ENCODE measurements at regions not wholly inside any gene's neighbourhood (a gene's known extent, or its start where the extent isn't known, plus 50 kb on each side); places are given as distances from the start of the nearest gene placed in this dataset.

DNA sequence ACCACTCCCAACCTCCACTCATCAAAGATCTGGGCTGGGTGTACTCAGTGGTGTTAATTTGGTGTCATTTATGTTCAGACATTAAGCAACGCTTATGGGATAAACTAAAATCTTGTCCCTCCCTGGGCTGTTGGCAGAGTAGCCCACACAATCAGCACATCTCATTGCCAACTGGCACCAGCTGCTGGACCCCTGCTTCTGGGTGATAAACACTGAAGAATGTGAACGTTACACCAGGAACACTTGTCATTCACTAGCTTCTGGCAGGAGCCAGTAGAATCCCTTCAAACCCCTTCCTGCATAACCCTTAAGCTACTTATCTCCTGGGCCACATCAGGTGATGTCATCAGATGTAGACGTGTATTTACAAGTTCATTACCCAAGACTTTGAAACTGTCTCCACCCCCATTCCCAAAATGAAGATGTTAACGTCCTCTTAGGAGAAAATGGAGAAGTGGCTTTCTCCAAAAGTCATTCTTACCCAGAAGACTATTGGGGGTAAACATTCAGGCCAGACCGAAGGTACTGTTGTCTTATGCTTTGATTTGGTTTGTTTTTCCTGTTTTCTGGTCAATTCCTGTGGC lies 107.8 kb upstream of the CD93 start:
- H3K9me3 ChIP-seq (ENCODE audit: insufficient read depth, low read depth, low read length) = no peaks in the 10 kb centered on the region
- TF ChIP-seq, protein P1, sequence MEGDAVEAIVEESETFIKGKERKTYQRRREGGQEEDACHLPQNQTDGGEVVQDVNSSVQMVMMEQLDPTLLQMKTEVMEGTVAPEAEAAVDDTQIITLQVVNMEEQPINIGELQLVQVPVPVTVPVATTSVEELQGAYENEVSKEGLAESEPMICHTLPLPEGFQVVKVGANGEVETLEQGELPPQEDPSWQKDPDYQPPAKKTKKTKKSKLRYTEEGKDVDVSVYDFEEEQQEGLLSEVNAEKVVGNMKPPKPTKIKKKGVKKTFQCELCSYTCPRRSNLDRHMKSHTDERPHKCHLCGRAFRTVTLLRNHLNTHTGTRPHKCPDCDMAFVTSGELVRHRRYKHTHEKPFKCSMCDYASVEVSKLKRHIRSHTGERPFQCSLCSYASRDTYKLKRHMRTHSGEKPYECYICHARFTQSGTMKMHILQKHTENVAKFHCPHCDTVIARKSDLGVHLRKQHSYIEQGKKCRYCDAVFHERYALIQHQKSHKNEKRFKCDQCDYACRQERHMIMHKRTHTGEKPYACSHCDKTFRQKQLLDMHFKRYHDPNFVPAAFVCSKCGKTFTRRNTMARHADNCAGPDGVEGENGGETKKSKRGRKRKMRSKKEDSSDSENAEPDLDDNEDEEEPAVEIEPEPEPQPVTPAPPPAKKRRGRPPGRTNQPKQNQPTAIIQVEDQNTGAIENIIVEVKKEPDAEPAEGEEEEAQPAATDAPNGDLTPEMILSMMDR (IDR thresholded peaks at IDR 0.05; ENCODE audit: insufficient read depth, low read depth, low read length) = no peak
- no peak for TF ChIP-seq EZH2 (IDR thresholded peaks at IDR 0.05; ENCODE audit: insufficient read depth, low read length)
- H3K36me3 ChIP-seq (ENCODE audit: insufficient read depth, low read length) = no peaks in the 10 kb centered on the region
- Mint-ChIP-seq H3K27me3 (ENCODE audit: low read depth, unreplicated experiment) (peaks cover 12% of the 10 kb centered on the region), H3K9me3 (ENCODE audit: unreplicated experiment) (peaks cover 9% of the 10 kb centered on the region), H3K4me1 (ENCODE audit: low read depth, unreplicated experiment) (no peaks in the 10 kb centered on the region), H3K4me3 (ENCODE audit: unreplicated experiment) (no peak overlapping the region), H3K27ac (ENCODE audit: unreplicated experiment) (no peak overlapping the region), H3K36me3 (ENCODE audit: low read depth, unreplicated experiment) (no peaks in the 10 kb centered on the region)
- FAIRE-seq = no peak
- H4K20me1 ChIP-seq (ENCODE audit: insufficient read depth, low read length) = no peaks in the 10 kb centered on the region
- H3K4me3 ChIP-seq (ENCODE audit: insufficient read depth, low read depth, low read length) = no peak overlapping the region
- H2AFZ ChIP-seq (ENCODE audit: low read depth, low read length) = no peak overlapping the region
- H3K79me2 ChIP-seq (ENCODE audit: insufficient read depth, low read length) = no peaks in the 10 kb centered on the region
- H3K27ac ChIP-seq (ENCODE audit: low read depth, low read length) = no peak overlapping the region
- no peak for DNase-seq (ENCODE audit: low read depth)
- H3K4me1 ChIP-seq (ENCODE audit: insufficient read depth, low read length) = no peaks in the 10 kb centered on the region
- peaks cover 3% of the 10 kb centered on the region for H3K27me3 ChIP-seq (ENCODE audit: insufficient read depth, low read length)
- H3K4me2 ChIP-seq (ENCODE audit: low read length) = no peak overlapping the region
- H3K9ac ChIP-seq (ENCODE audit: low read length) = no peak overlapping the region

DNA sequence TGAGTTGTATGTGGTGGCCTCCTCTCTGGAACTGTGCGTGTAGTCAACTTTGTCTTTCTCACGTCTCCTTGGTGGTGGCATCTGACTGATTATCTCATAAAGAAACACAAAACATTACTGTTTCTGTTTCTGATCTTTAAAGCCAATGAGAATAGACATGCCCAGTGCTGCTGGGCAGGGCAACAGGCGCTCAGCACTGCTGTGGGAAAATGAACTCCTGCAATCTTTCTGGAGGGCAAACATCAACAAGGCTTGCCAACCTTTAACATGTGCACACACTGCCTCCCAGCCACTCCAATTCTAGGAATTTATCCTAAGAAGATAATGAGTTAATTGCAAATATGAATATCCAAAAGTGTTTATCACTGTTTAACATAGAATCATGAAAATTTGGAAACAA lies 106.3 kb upstream of the CD93 start:
- H3K27ac ChIP-seq (ENCODE audit: low read depth, low read length) = no peak overlapping the region
- no peaks in the 10 kb centered on the region for H3K79me2 ChIP-seq (ENCODE audit: insufficient read depth, low read length)
- TF ChIP-seq, protein P1 (IDR thresholded peaks at IDR 0.05; ENCODE audit: insufficient read depth, low read depth, low read length) = no peak
- no peak for TF ChIP-seq EZH2 (IDR thresholded peaks at IDR 0.05; ENCODE audit: insufficient read depth, low read length)
- no peak overlapping the region for H3K4me2 ChIP-seq (ENCODE audit: low read length)
- H3K4me1 ChIP-seq (ENCODE audit: insufficient read depth, low read length) = no peaks in the 10 kb centered on the region
- no peaks in the 10 kb centered on the region for H3K9me3 ChIP-seq (ENCODE audit: insufficient read depth, low read depth, low read length)
- H3K9ac ChIP-seq (ENCODE audit: low read length) = no peak overlapping the region
- no peak overlapping the region for H3K4me3 ChIP-seq (ENCODE audit: insufficient read depth, low read depth, low read length)
- no peak for FAIRE-seq
- H3K27ac Mint-ChIP-seq (ENCODE audit: unreplicated experiment) = no peak overlapping the region
- no peaks in the 10 kb centered on the region for H4K20me1 ChIP-seq (ENCODE audit: insufficient read depth, low read length)
- DNase-seq (ENCODE audit: low read depth) = no peak
- H3K36me3 ChIP-seq (ENCODE audit: insufficient read depth, low read length) = no peaks in the 10 kb centered on the region
- no peaks in the 10 kb centered on the region for H3K36me3 Mint-ChIP-seq (ENCODE audit: low read depth, unreplicated experiment)
- H3K4me1 Mint-ChIP-seq (ENCODE audit: low read depth, unreplicated experiment) = no peaks in the 10 kb centered on the region
- H3K9me3 Mint-ChIP-seq (ENCODE audit: unreplicated experiment) = peaks cover 9% of the 10 kb centered on the region
- no peak overlapping the region for H2AFZ ChIP-seq (ENCODE audit: low read depth, low read length)
- H3K27me3 Mint-ChIP-seq (ENCODE audit: low read depth, unreplicated experiment) = peaks cover 3% of the 10 kb centered on the region
- no peaks in the 10 kb centered on the region for H3K27me3 ChIP-seq (ENCODE audit: insufficient read depth, low read length)
- no peak overlapping the region for H3K4me3 Mint-ChIP-seq (ENCODE audit: unreplicated experiment)

DNA sequence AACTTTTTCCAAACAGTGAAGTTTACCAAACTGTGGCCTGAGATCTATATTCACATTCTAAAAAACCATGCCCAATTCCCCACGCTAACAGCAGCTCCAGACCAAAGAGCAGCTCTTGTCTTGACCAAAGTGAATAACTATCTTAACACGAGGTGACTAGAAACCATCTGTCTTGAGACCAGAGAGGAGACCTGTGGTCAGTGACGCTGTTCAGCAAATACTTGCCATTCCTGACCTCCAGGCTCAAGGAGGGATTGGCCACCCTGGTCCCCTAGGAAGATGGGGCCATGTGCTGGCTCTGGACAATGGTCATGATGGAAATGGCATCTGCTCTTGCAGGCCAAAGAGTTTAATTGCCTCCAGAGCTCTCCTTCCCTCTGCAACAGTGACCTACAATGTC lies 104.4 kb upstream of the CD93 start:
- FAIRE-seq (no peak), DNase-seq (ENCODE audit: low read depth) (peak; percentile 26)
- Histone ChIP-seq H3K4me1 (ENCODE audit: insufficient read depth, low read length) (no peaks in the 10 kb centered on the region), H2AFZ (ENCODE audit: low read depth, low read length) (no peak overlapping the region), H3K27ac (ENCODE audit: low read depth, low read length) (no peak overlapping the region), H4K20me1 (ENCODE audit: insufficient read depth, low read length) (no peaks in the 10 kb centered on the region), H3K9me3 (ENCODE audit: insufficient read depth, low read depth, low read length) (no peaks in the 10 kb centered on the region), H3K4me3 (ENCODE audit: insufficient read depth, low read depth, low read length) (no peak overlapping the region), H3K9ac (ENCODE audit: low read length) (no peak overlapping the region), H3K27me3 (ENCODE audit: insufficient read depth, low read length) (no peaks in the 10 kb centered on the region), H3K79me2 (ENCODE audit: insufficient read depth, low read length) (no peaks in the 10 kb centered on the region), H3K4me2 (ENCODE audit: low read length) (no peak overlapping the region), H3K36me3 (ENCODE audit: insufficient read depth, low read length) (no peaks in the 10 kb centered on the region)
- Mint-ChIP-seq H3K36me3 (ENCODE audit: low read depth, unreplicated experiment) (peaks cover 1% of the 10 kb centered on the region), H3K27ac (ENCODE audit: unreplicated experiment) (no peak overlapping the region), H3K9me3 (ENCODE audit: unreplicated experiment) (peaks cover under 1% of the 10 kb centered on the region), H3K4me1 (ENCODE audit: low read depth, unreplicated experiment) (no peaks in the 10 kb centered on the region), H3K4me3 (ENCODE audit: unreplicated experiment) (no peak overlapping the region), H3K27me3 (ENCODE audit: low read depth, unreplicated experiment) (no peaks in the 10 kb centered on the region)
- TF ChIP-seq, protein P1 (IDR thresholded peaks at IDR 0.05; ENCODE audit: insufficient read depth, low read depth, low read length) = no peak
- TF ChIP-seq EZH2 (IDR thresholded peaks at IDR 0.05; ENCODE audit: insufficient read depth, low read length) = no peak
